ENCODE measurements at regions not wholly inside any gene's neighbourhood (a gene's known extent, or its start where the extent isn't known, plus 50 kb on each side); places are given as distances from the start of the nearest gene placed in this dataset.

DNA sequence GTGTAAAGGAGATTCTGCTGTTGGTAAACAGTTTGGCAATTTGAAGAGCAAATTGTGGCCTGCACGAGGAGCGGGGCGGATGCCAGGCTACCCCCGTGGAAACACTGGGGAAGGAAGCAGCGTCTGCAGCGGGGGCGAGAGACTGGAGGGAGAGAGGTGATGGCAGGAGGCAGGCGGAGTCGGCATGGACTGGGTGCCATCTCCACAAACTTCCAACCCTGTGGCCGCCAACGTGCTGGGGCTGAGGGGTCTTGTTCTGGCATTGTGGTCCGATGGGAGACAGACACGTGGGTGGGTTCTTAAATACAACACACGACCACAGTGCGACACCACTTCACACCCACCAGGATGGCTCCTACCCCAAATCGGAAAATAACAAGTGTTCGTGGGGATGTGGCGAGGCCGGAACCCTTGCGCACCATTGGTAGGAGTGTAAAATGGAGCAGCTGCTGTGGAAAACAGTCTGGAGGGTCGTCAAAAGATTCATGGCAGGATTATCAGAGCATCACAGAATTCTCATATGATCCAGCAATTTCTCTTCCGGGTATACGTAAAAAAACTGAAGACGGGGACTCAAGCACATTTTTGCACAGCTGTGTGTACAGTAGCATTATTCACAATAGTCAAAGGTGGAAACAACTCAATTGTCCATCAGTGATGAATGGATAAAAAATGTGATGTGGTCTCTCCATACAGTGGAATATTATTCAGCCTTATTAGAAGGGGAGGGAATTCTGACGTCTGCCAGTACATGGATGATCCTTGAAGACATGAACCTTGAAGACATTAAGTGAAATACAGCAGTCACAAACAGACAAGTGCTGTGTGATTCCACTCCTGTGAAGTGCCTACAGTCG, 82.4 kb upstream of the HPCAL1 start:
- DNase-seq (no peak), ATAC-seq (no peak)
- Mint-ChIP-seq H3K36me3 (no peaks in the 10 kb centered on the region), H3K4me3 (no peak overlapping the region), H3K27ac (peak overlapping the region in 1 of 9 donors; percentile 25), H3K9me3 (no peaks in the 10 kb centered on the region), H3K27me3 (no peaks in the 10 kb centered on the region), H3K4me1 (no peaks in the 10 kb centered on the region)
- H3K36me3 ChIP-seq (ENCODE audit: control insufficient read depth in 2 of 3, insufficient read depth in 3 of 3, low read length in 3 of 3): no peaks in the 10 kb centered on the region
- H3K27me3 ChIP-seq (ENCODE audit: control insufficient read depth in 2 of 2, insufficient read depth in 2 of 2, low read length in 2 of 2): no peaks in the 10 kb centered on the region
- H3K4me3 ChIP-seq (ENCODE audit: low read length): no peak overlapping the region
- CTCF ChIA-PET: no interaction called here
- H3K27ac ChIP-seq (ENCODE audit: low read depth, low read length): no peak overlapping the region
- intact Hi-C loops (cut with micrococcal nuclease): loop anchor here in 1 of 2 donors (10.0 kb wide), 1 partner anchor 75 kb away; no protein-coding TSS in a partner anchor
- H3K9me3 ChIP-seq (ENCODE audit: control insufficient read depth in 2 of 3, low read length in 3 of 3): no peaks in the 10 kb centered on the region
- POLR2A ChIA-PET: no interaction called here
- H3K4me1 ChIP-seq (ENCODE audit: control insufficient read depth in 2 of 2, insufficient read depth in 2 of 2, low read length in 2 of 2): no peaks in the 10 kb centered on the region

DNA sequence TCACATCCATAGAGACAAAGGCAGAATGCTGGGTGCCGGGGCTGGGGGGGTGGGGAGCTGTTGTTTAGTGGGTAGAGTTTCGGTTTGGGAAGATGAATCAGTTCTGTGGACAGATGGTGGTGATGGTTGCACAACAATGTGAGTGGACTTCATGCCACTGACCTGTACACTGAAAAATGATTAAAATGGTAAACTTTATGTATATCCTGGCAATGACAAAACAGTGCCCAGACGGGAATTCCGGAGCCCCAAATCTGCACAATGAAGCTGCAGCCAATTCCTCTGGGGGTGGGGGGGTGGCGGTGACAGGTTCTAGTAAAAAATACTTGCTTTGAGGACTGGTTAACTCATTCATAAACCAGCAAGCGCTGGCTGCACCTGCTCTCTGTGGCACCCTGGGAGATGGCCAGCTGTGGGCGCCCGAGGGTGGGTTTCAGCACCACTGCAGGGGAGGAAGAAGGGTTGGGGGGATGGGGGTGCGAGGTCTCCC, 81.8 kb upstream of the HPCAL1 start:
- no peak overlapping the region for H3K4me3 Mint-ChIP-seq
- Histone ChIP-seq H3K4me3 (ENCODE audit: low read length) (no peak overlapping the region), H3K9me3 (ENCODE audit: control insufficient read depth in 2 of 3, low read length in 3 of 3) (no peaks in the 10 kb centered on the region), H3K36me3 (ENCODE audit: control insufficient read depth in 2 of 3, insufficient read depth in 3 of 3, low read length in 3 of 3) (no peaks in the 10 kb centered on the region), H3K27me3 (ENCODE audit: control insufficient read depth in 2 of 2, insufficient read depth in 2 of 2, low read length in 2 of 2) (no peaks in the 10 kb centered on the region), H3K4me1 (ENCODE audit: control insufficient read depth in 2 of 2, insufficient read depth in 2 of 2, low read length in 2 of 2) (no peaks in the 10 kb centered on the region), H3K27ac (ENCODE audit: low read depth, low read length) (no peak overlapping the region)
- DNase-seq (no peak), ATAC-seq (no peak)
- H3K9me3 Mint-ChIP-seq: no peaks in the 10 kb centered on the region
- peaks cover 0 to 2% (median 0%) of the 10 kb centered on the region in 7 donors for H3K4me1 Mint-ChIP-seq
- intact Hi-C loops (cut with micrococcal nuclease): loop anchor here in 1 of 2 donors (10.0 kb wide), 1 partner anchor 76 kb away; no protein-coding TSS in a partner anchor
- peak overlapping the region in 1 of 9 donors; percentile 25 for H3K27ac Mint-ChIP-seq
- ChIA-PET POLR2A (no interaction called here), CTCF (no interaction called here)
- H3K27me3 Mint-ChIP-seq: no peaks in the 10 kb centered on the region
- no peaks in the 10 kb centered on the region for H3K36me3 Mint-ChIP-seq

DNA sequence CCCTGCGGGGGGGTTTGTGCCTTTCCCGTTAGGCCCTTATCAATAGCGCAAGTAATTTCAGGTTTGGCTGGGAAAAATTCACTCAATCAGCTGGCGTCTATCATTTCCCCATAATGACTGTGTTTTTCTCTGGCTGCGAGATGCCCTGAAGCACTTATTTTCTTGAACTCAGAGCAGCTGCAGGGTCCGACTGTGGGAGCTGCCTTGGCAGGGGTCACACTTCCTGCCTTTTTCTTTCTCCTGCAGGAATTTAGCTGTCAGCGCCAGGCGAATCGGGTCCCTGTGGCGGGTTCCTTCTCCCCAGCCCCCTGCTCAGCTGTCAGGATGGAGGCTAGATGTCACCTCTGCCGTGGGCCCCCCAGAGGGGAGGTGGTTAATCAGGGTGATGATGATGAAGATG, 81.3 kb upstream of the HPCAL1 start:
- CTCF ChIA-PET: no interaction called here
- Histone ChIP-seq H3K36me3 (ENCODE audit: control insufficient read depth in 2 of 3, insufficient read depth in 3 of 3, low read length in 3 of 3) (no peaks in the 10 kb centered on the region), H3K4me3 (ENCODE audit: low read length) (no peak overlapping the region), H3K27me3 (ENCODE audit: control insufficient read depth in 2 of 2, insufficient read depth in 2 of 2, low read length in 2 of 2) (no peaks in the 10 kb centered on the region), H3K27ac (ENCODE audit: low read depth, low read length) (no peak overlapping the region), H3K9me3 (ENCODE audit: control insufficient read depth in 2 of 3, low read length in 3 of 3) (no peaks in the 10 kb centered on the region), H3K4me1 (ENCODE audit: control insufficient read depth in 2 of 2, insufficient read depth in 2 of 2, low read length in 2 of 2) (no peaks in the 10 kb centered on the region)
- intact Hi-C loops (cut with micrococcal nuclease): loop anchor here in 1 of 2 donors (10.0 kb wide), 1 partner anchor 77 kb away; no protein-coding TSS in a partner anchor
- no peaks in the 10 kb centered on the region for H3K36me3 Mint-ChIP-seq
- POLR2A ChIA-PET: no interaction called here
- peaks cover 0 to 2% (median 0%) of the 10 kb centered on the region in 7 donors for H3K4me1 Mint-ChIP-seq
- H3K9me3 Mint-ChIP-seq: no peaks in the 10 kb centered on the region
- DNase-seq (no peak), ATAC-seq (no peak)
- no peaks in the 10 kb centered on the region for H3K27me3 Mint-ChIP-seq
- H3K27ac Mint-ChIP-seq: no peak overlapping the region
- H3K4me3 Mint-ChIP-seq: no peak overlapping the region

DNA sequence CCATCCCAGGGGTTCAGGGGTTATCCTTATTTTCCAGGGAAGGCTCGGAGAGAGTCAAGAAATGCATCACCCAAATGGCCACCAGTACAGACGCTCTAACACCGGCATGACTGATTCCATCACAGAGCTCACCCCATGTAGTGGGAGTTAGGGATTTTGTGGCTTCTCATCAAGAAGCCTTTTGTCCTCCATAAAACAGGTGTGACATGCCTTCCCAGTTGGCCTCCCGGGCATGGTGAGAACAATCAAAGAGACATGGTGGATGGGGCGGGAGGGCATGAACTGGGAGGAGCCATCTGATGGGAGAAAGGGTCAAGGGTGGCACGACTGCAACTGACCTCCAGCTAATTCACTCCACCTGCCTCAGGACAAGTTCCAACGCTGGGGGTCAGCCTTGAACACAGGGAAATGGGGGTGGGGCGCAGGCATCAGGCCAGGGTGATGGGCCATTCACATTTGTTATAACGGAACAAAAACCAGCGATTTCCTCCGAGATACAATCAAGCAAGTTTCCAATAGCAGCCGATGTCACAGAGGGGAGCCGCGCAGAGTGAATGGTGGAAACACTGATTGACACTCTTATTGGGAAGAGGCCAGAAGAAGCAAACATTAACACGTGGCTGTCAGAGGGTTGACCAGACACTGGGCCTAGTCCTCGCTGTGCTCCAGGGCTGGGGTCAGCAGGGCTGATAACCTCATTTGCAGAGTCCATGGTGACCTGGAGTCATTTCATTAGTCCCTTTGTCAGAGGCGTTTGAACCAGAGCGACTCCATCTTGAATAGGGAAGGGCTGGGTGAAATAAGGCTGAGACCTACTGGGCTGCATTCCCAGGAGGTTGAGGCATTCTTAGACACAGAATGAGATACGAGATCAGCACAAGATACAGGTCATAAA, 80.5 kb upstream of the HPCAL1 start:
- H3K27ac Mint-ChIP-seq: no peak overlapping the region
- H3K36me3 Mint-ChIP-seq: no peaks in the 10 kb centered on the region
- intact Hi-C loops (cut with micrococcal nuclease): loop anchor here in 1 of 2 donors (10.0 kb wide), 1 partner anchor 77 kb away; no protein-coding TSS in a partner anchor
- no peaks in the 10 kb centered on the region for H3K9me3 Mint-ChIP-seq
- Histone ChIP-seq H3K36me3 (ENCODE audit: control insufficient read depth in 2 of 3, insufficient read depth in 3 of 3, low read length in 3 of 3) (no peaks in the 10 kb centered on the region), H3K4me3 (ENCODE audit: low read length) (no peak overlapping the region), H3K4me1 (ENCODE audit: control insufficient read depth in 2 of 2, insufficient read depth in 2 of 2, low read length in 2 of 2) (no peaks in the 10 kb centered on the region), H3K27ac (ENCODE audit: low read depth, low read length) (no peak overlapping the region), H3K9me3 (ENCODE audit: control insufficient read depth in 2 of 3, low read length in 3 of 3) (no peaks in the 10 kb centered on the region), H3K27me3 (ENCODE audit: control insufficient read depth in 2 of 2, insufficient read depth in 2 of 2, low read length in 2 of 2) (no peaks in the 10 kb centered on the region)
- DNase-seq (no peak), ATAC-seq (no peak)
- H3K27me3 Mint-ChIP-seq: no peaks in the 10 kb centered on the region
- H3K4me1 Mint-ChIP-seq: peaks cover 0 to 2% (median 0%) of the 10 kb centered on the region in 7 donors
- no peak overlapping the region for H3K4me3 Mint-ChIP-seq
- POLR2A ChIA-PET: no interaction called here
- CTCF ChIA-PET: no interaction called here

DNA sequence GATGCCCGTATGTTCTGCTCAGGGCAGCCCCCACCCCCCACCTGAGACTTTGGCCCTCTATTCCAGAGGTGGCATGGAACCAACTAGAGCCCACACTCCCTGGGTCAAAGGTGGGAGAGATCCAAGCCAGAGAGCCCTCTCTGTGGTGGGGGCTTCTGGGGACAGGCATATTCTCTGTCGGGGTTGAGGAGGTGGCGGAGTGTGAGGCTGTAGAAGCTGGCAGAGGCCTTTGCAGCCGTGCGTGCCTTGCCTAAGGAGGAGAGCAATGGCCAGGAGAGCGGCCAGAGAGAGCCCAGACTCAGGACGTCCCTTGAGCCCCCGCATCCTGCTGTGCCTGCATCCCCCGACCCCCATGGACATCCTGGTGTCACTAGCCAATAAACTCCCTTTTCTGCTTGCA, 79.2 kb upstream of the HPCAL1 start:
- H3K27ac ChIP-seq (ENCODE audit: low read depth, low read length): no peak overlapping the region
- Mint-ChIP-seq H3K36me3 (no peaks in the 10 kb centered on the region), H3K4me3 (no peak overlapping the region), H3K4me1 (peaks cover 0 to 4% (median 0%) of the 10 kb centered on the region in 7 donors), H3K27ac (no peak overlapping the region), H3K27me3 (peaks cover 0 to 4% (median 0%) of the 10 kb centered on the region in 5 donors), H3K9me3 (no peaks in the 10 kb centered on the region)
- no peaks in the 10 kb centered on the region for H3K9me3 ChIP-seq (ENCODE audit: control insufficient read depth in 2 of 3, low read length in 3 of 3)
- H3K27me3 ChIP-seq (ENCODE audit: control insufficient read depth in 2 of 2, insufficient read depth in 2 of 2, low read length in 2 of 2): no peaks in the 10 kb centered on the region
- H3K4me1 ChIP-seq (ENCODE audit: control insufficient read depth in 2 of 2, insufficient read depth in 2 of 2, low read length in 2 of 2): no peaks in the 10 kb centered on the region
- no peaks in the 10 kb centered on the region for H3K36me3 ChIP-seq (ENCODE audit: control insufficient read depth in 2 of 3, insufficient read depth in 3 of 3, low read length in 3 of 3)
- ATAC-seq (no peak), DNase-seq (no peak)
- intact Hi-C loops (cut with micrococcal nuclease): loop anchor here in 1 of 2 donors (10.0 kb wide), 1 partner anchor 79 kb away; no protein-coding TSS in a partner anchor
- H3K4me3 ChIP-seq (ENCODE audit: low read length): no peak overlapping the region
- POLR2A ChIA-PET: no interaction called here
- CTCF ChIA-PET: no interaction called here

GRCh38 chr2:10223932-10224720, 78.6 kb upstream of the HPCAL1 start:
- no peaks in the 10 kb centered on the region for H3K27me3 ChIP-seq (ENCODE audit: control insufficient read depth in 2 of 2, insufficient read depth in 2 of 2, low read length in 2 of 2)
- no peaks in the 10 kb centered on the region for H3K4me1 ChIP-seq (ENCODE audit: control insufficient read depth in 2 of 2, insufficient read depth in 2 of 2, low read length in 2 of 2)
- CTCF ChIA-PET: no interaction called here
- no peak overlapping the region for H3K4me3 ChIP-seq (ENCODE audit: low read length)
- H3K9me3 ChIP-seq (ENCODE audit: control insufficient read depth in 2 of 3, low read length in 3 of 3): no peaks in the 10 kb centered on the region
- no peaks in the 10 kb centered on the region for H3K9me3 Mint-ChIP-seq
- no peak overlapping the region for H3K27ac ChIP-seq (ENCODE audit: low read depth, low read length)
- DNase-seq (no peak), ATAC-seq (peak; percentile 14)
- peaks cover 0 to 4% (median 0%) of the 10 kb centered on the region in 7 donors for H3K4me1 Mint-ChIP-seq
- intact Hi-C loops (cut with micrococcal nuclease): loop anchor here in 1 of 2 donors (10.0 kb wide), 1 partner anchor 79 kb away; no protein-coding TSS in a partner anchor
- H3K27ac Mint-ChIP-seq: no peak overlapping the region
- POLR2A ChIA-PET: no interaction called here
- H3K36me3 Mint-ChIP-seq: no peaks in the 10 kb centered on the region
- no peaks in the 10 kb centered on the region for H3K36me3 ChIP-seq (ENCODE audit: control insufficient read depth in 2 of 3, insufficient read depth in 3 of 3, low read length in 3 of 3)
- H3K27me3 Mint-ChIP-seq: peaks cover 0 to 4% (median 0%) of the 10 kb centered on the region in 5 donors
- H3K4me3 Mint-ChIP-seq: no peak overlapping the region

Measured in naive thymus-derived CD4-positive, alpha-beta T cell (primary cell).